SK-N-SH treated with all-trans-retinoic acid at 6 μM for 48 hours (cell line): ENCODE measurements at regions not wholly inside any gene's neighbourhood (a gene's known extent, or its start where the extent isn't known, plus 50 kb on each side); places are given as distances from the start of the nearest gene placed in this dataset.

Experiments
- ARNTL ChIP-seq: fragments of 450-650 bp; formaldehyde crosslinking; IDR thresholded peaks from 2 replicates; pipeline ENCODE4 v1.5.0; 2020; ENCODE audit warnings: low read depth, mild to moderate bottlenecking, moderate library complexity, borderline replicate concordance
- RARB ChIP-seq: fragments of 250-450 bp; sonication (Bioruptor Pico); IDR thresholded peaks from 2 replicates; pipeline ENCODE4 v1.8.0; 2021; ENCODE audit warnings: mild to moderate bottlenecking, moderate library complexity
- ZFP3 ChIP-seq: fragments of 250-450 bp; sonication (Bioruptor Pico); IDR thresholded peaks from 2 replicates; pipeline ENCODE4 v1.5.0; 2020; ENCODE audit warnings: mild to moderate bottlenecking, moderate library complexity

- no peak for TF ChIP-seq ZFP3
- TF ChIP-seq ARNTL (CRISPR knock-in tag) = no peak
- no peak for TF ChIP-seq RARB (CRISPR knock-in tag)
Measured at GRCh38 chr2:12988279-12988678, 271.5 kb downstream of the TRIB2 start.
